ENCODE measurements at regions not wholly inside any gene's neighbourhood (a gene's known extent, or its start where the extent isn't known, plus 50 kb on each side); places are given as distances from the start of the nearest gene placed in this dataset.
A peak's percentile ranks its signal among the peaks of the same experiment; 100 is the strongest.

GRCh38 chr20:4091490-4092479, 56.8 kb upstream of the SMOX start (continued):
- peak; percentile 32; the same call in 1 of the 2 replicates for TF ChIP-seq SP4 (CRISPR knock-in tag; IDR thresholded peaks at IDR 0.05)
- TF ChIP-seq HNRNPK (IDR thresholded peaks at IDR 0.05; ENCODE audit: low read depth, low read length, poor library complexity, severe bottlenecking): no peak
- no peak for TF ChIP-seq SIN3B (IDR thresholded peaks at IDR 0.05; ENCODE audit: low read length)
- peak; percentile 38; the same call in 1 of the 2 replicates for TF ChIP-seq ZBTB7A (CRISPR knock-in tag; IDR thresholded peaks at IDR 0.05)
- TF ChIP-seq POLR2AphosphoS2 (IDR thresholded peaks at IDR 0.05; ENCODE audit: low read depth, low read length): no peak
- no peak for TF ChIP-seq ZNF44 (CRISPR knock-in tag; IDR thresholded peaks at IDR 0.05)
- no peak for TF ChIP-seq SNAPC2 (CRISPR knock-in tag; IDR thresholded peaks at IDR 0.05)
- no peak for TF ChIP-seq E2F1 (CRISPR knock-in tag; IDR thresholded peaks at IDR 0.05)
- 0 out of 2 replicates have a peak, but pooled peaks have one; percentile 40 for TF ChIP-seq ZNF263 (CRISPR knock-in tag; IDR thresholded peaks at IDR 0.05)
- TF ChIP-seq NCOA1 (CRISPR knock-in tag; IDR thresholded peaks at IDR 0.05): no peak
- TF ChIP-seq ZNF18 (CRISPR knock-in tag; IDR thresholded peaks at IDR 0.05; ENCODE audit: insufficient replicate concordance): no peak
- TF ChIP-seq, protein P1, sequence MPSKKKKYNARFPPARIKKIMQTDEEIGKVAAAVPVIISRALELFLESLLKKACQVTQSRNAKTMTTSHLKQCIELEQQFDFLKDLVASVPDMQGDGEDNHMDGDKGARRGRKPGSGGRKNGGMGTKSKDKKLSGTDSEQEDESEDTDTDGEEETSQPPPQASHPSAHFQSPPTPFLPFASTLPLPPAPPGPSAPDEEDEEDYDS (CRISPR knock-in tag; IDR thresholded peaks at IDR 0.05): no peak
- 0 out of 2 replicates have a peak, but pooled peaks have one; percentile 37 for TF ChIP-seq CCDC6 (CRISPR knock-in tag; IDR thresholded peaks at IDR 0.05)
- peak; percentile 59 for TF ChIP-seq YY1 (IDR thresholded peaks at IDR 0.05; ENCODE audit: insufficient read depth, insufficient replicate concordance, low read depth, low read length)
- TF ChIP-seq, protein P2, sequence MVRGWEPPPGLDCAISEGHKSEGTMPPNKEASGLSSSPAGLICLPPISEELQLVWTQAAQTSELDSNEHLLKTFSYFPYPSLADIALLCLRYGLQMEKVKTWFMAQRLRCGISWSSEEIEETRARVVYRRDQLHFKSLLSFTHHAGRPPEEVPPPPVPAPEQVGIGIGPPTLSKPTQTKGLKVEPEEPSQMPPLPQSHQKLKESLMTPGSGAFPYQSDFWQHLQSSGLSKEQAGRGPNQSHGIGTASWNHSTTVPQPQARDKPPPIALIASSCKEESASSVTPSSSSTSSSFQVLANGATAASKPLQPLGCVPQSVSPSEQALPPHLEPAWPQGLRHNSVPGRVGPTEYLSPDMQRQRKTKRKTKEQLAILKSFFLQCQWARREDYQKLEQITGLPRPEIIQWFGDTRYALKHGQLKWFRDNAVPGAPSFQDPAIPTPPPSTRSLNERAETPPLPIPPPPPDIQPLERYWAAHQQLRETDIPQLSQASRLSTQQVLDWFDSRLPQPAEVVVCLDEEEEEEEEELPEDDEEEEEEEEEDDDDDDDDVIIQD (CRISPR knock-in tag; IDR thresholded peaks at IDR 0.05; ENCODE audit: low read depth): no peak
- peak; percentile 73; the same call in 1 of the 2 replicates for TF ChIP-seq ZNF547 (CRISPR knock-in tag; IDR thresholded peaks at IDR 0.05)
- TF ChIP-seq SOX6 (IDR thresholded peaks at IDR 0.05): no peak
- peak; percentile 53 for TF ChIP-seq SOX6 (CRISPR knock-in tag; IDR thresholded peaks at IDR 0.05)
- 0 out of 2 replicates have a peak, but pooled peaks have one; percentile 4 for TF ChIP-seq CEBPG (CRISPR knock-in tag; IDR thresholded peaks at IDR 0.05)
- TF ChIP-seq KLF15 (CRISPR knock-in tag; IDR thresholded peaks at IDR 0.05; ENCODE audit: borderline replicate concordance): no peak
- TF ChIP-seq ZBTB49 (CRISPR knock-in tag; IDR thresholded peaks at IDR 0.05; ENCODE audit: borderline replicate concordance): no peak
- TF ChIP-seq ZFP1 (CRISPR knock-in tag; IDR thresholded peaks at IDR 0.05): no peak
- TF ChIP-seq ZC3H13 (CRISPR knock-in tag; IDR thresholded peaks at IDR 0.05): no peak
